HepG2 (cell line): ENCODE measurements at regions not wholly inside any gene's neighbourhood (a gene's known extent, or its start where the extent isn't known, plus 50 kb on each side); places are given as distances from the start of the nearest gene placed in this dataset.

Experiments used
- ATAC-seq: fragments of 200-7000 bp; cut with Tn5 transposase; 3 replicates; pipeline ENCODE4 v1.9.1; 2020; ENCODE audit warnings: mild to moderate bottlenecking, moderate library complexity
- BruUV-seq: library from RNA; stranded (reverse); fragments of 400-500 nt; replicated peaks from 2 replicates; lab custom pipeline; 2021; lab: Mats Ljungman, UMichigan
- CTCF ChIA-PET: fragments of 300-600 bp; formaldehyde crosslinking; extraction: SDS; loops from one replicate; lab custom pipeline; 2021; ENCODE audit warnings: low total read pairs, inconsistent platforms, low intra/inter-chr PET ratio; lab: Yijun Ruan, JAX
- POLR2A ChIA-PET: fragments of 350-600 bp; sonication (Branson Sonifier 250); formaldehyde crosslinking; loops from one replicate; lab custom pipeline; 2020; ENCODE audit warnings: antibody characterized with exemption, inconsistent platforms; lab: Yijun Ruan, JAX
- DNase-seq: peaks from one replicate; pipeline ENCODE4 v3.0.0-alpha.2; 2015; ENCODE audit warnings: low spot score
- FAIRE-seq: peaks from 3 replicates; lab custom pipeline; 2011; peaks lifted over from hg19 to GRCh38; lab: Jason Lieb, UNC
- H2AFZ ChIP-seq: one replicate; pipeline ENCODE4 v1.6.1; 2011; ENCODE audit warnings: low read length, inconsistent platforms
- H3K27ac ChIP-seq: fragments of 300-600 bp; 3 replicates; pipeline ENCODE4 v1.8.0; 2011; ENCODE audit warnings: mixed run types, mild to moderate bottlenecking, mixed read lengths, low read length, inconsistent platforms; ENCODE audit not compliant: insufficient read depth; ENCODE audit errors: extremely low read length
- H3K27me3 ChIP-seq, 2 experiments: fragments of 200-600 bp in 1 of 2; 2 replicates in 1 of 2; 3 replicates in 1 of 2; pipeline versions ENCODE4 v1.6.0 to v1.8.0; 2011; ENCODE audit warnings: low read length in 2 of 2, mild to moderate bottlenecking in 2 of 2, moderate library complexity in 2 of 2, inconsistent platforms in 1 of 2; ENCODE audit not compliant: insufficient read depth in 2 of 2, control insufficient read depth in 1 of 2
- H3K36me3 ChIP-seq, 2 experiments: fragments of 200-600 bp in 1 of 2; replicated peaks in 1 of 2; 2 replicates in 1 of 2; 3 replicates in 1 of 2; pipeline versions ENCODE4 v1.5.1 to v1.8.0; 2011; ENCODE audit warnings: low read length in 2 of 2, inconsistent platforms in 1 of 2; ENCODE audit not compliant: insufficient read depth in 2 of 2, control insufficient read depth in 1 of 2
- H3K4me1 ChIP-seq: 2 replicates; pipeline ENCODE4 v1.5.1; 2012; ENCODE audit warnings: low read length, inconsistent platforms; ENCODE audit not compliant: insufficient read depth
- H3K4me2 ChIP-seq: 2 replicates; pipeline ENCODE4 v1.6.0; 2011; ENCODE audit warnings: low read depth, low read length, inconsistent platforms
- H3K4me3 ChIP-seq, 3 experiments: fragments of 200-600 bp in 1 of 3; sonication (generic), shearing (Covaris generic) in 1 of 3; replicated peaks in 1 of 3; 2 replicates each; pipeline ENCODE4 v1.5.1; 2011 to 2016; ENCODE audit warnings: low read length in 3 of 3, inconsistent platforms in 2 of 3, low read depth in 2 of 3, mild to moderate bottlenecking in 2 of 3, control low read depth in 1 of 3, mixed read lengths in 1 of 3; ENCODE audit not compliant: insufficient read depth in 1 of 3
- H3K79me2 ChIP-seq: one replicate; pipeline ENCODE4 v1.6.1; 2011; ENCODE audit warnings: low read length, inconsistent platforms; ENCODE audit not compliant: insufficient read depth
- H3K9ac ChIP-seq: 2 replicates; pipeline ENCODE4 v1.6.0; 2011; ENCODE audit warnings: mild to moderate bottlenecking, low read depth, low read length, inconsistent platforms; ENCODE audit not compliant: insufficient read depth
- H3K9me3 ChIP-seq: 2 replicates; pipeline ENCODE4 v1.5.1; 2012; ENCODE audit warnings: mild to moderate bottlenecking, low read length
- H4K20me1 ChIP-seq: 2 replicates; pipeline ENCODE4 v1.6.0; 2011; ENCODE audit warnings: inconsistent platforms, mild to moderate bottlenecking, low read length, moderate library complexity; ENCODE audit not compliant: insufficient read depth
- ESRRA ChIP-seq: sonication (generic); formaldehyde crosslinking; IDR thresholded peaks from 2 replicates; pipeline ENCODE4 v1.5.1; 2020; ENCODE audit warnings: mild to moderate bottlenecking, low read depth, missing genetic modification reagents
- HNRNPL ChIP-seq: fragments of 200-400 bp; formaldehyde crosslinking; IDR thresholded peaks from 2 replicates; pipeline ENCODE4 v1.6.1; 2017; ENCODE audit warnings: mild to moderate bottlenecking, low read depth, low read length
- NR2C2 ChIP-seq: sonication (generic); formaldehyde crosslinking; IDR thresholded peaks from 2 replicates; pipeline ENCODE4 v1.4.0; 2020; ENCODE audit warnings: missing genetic modification reagents, mild to moderate bottlenecking, moderate library complexity, borderline replicate concordance
- SETDB1 ChIP-seq: sonication (generic); formaldehyde crosslinking; IDR thresholded peaks from 2 replicates; pipeline ENCODE4 v1.5.1; 2020; ENCODE audit warnings: missing genetic modification reagents, mild to moderate bottlenecking, borderline replicate concordance
- SIN3A ChIP-seq: IDR thresholded peaks from 2 replicates; pipeline ENCODE4 v1.6.1; 2011; ENCODE audit warnings: low read depth, mild to moderate bottlenecking, control low read depth, low read length, borderline replicate concordance
- SNAI1 ChIP-seq: sonication (generic); formaldehyde crosslinking; IDR thresholded peaks from 2 replicates; pipeline ENCODE4 v1.5.0; 2020; ENCODE audit warnings: mild to moderate bottlenecking, missing genetic modification reagents, borderline replicate concordance
- SOX6 ChIP-seq, 2 experiments: fragments of 450-650 bp in 1 of 2; sonication (generic) in 1 of 2; formaldehyde crosslinking in 1 of 2; IDR thresholded peaks; 2 replicates each; pipeline versions ENCODE4 v1.4.0 to v1.6.1; 2017 to 2020; ENCODE audit warnings: antibody characterized with exemption in 1 of 2, mild to moderate bottlenecking in 1 of 2, missing genetic modification reagents in 1 of 2
- THYN1 ChIP-seq: sonication (generic); formaldehyde crosslinking; IDR thresholded peaks from 2 replicates; pipeline ENCODE4 v1.8.1; 2023; ENCODE audit warnings: low read depth, mild to moderate bottlenecking, moderate library complexity, missing genetic modification reagents, borderline replicate concordance
- ZBTB44 ChIP-seq: sonication (generic); formaldehyde crosslinking; IDR thresholded peaks from 2 replicates; pipeline ENCODE4 v1.4.0; 2020; ENCODE audit warnings: missing genetic modification reagents
- ZNF124 ChIP-seq: sonication (generic); formaldehyde crosslinking; IDR thresholded peaks from 2 replicates; pipeline ENCODE4 v1.4.0; 2020; ENCODE audit warnings: missing genetic modification reagents
- ZNF275 ChIP-seq: sonication (generic); formaldehyde crosslinking; IDR thresholded peaks from 2 replicates; pipeline ENCODE4 v1.8.0; 2022; ENCODE audit warnings: missing genetic modification reagents, mild to moderate bottlenecking, inconsistent platforms, borderline replicate concordance
- ZNF34 ChIP-seq: sonication (generic); formaldehyde crosslinking; IDR thresholded peaks from 2 replicates; pipeline ENCODE4 v1.4.0; 2020; ENCODE audit warnings: mild to moderate bottlenecking, missing genetic modification reagents, borderline replicate concordance
- ZNF441 ChIP-seq: sonication (generic); formaldehyde crosslinking; IDR thresholded peaks from 2 replicates; pipeline ENCODE4 v1.7.0; 2021; ENCODE audit warnings: missing genetic modification reagents, borderline replicate concordance
- ZNF644 ChIP-seq: IDR thresholded peaks from 2 replicates; pipeline ENCODE4 v1.6.1; 2016; ENCODE audit warnings: low read depth
- ZNF678 ChIP-seq: sonication (generic); formaldehyde crosslinking; IDR thresholded peaks from 2 replicates; pipeline ENCODE4 v1.4.0; 2020; ENCODE audit warnings: mild to moderate bottlenecking, missing genetic modification reagents
- ZNF709 ChIP-seq: sonication (generic); formaldehyde crosslinking; IDR thresholded peaks from 2 replicates; pipeline ENCODE4 v1.5.0; 2020; ENCODE audit warnings: mild to moderate bottlenecking, missing genetic modification reagents
- ZNF740 ChIP-seq: sonication (generic); formaldehyde crosslinking; IDR thresholded peaks from 2 replicates; pipeline ENCODE4 v1.4.0; 2020; ENCODE audit warnings: missing genetic modification reagents
- ZXDC ChIP-seq: sonication (generic); formaldehyde crosslinking; IDR thresholded peaks from 2 replicates; pipeline ENCODE4 v1.5.0; 2020; ENCODE audit warnings: mild to moderate bottlenecking, missing genetic modification reagents
- WGBS: methylation state at CpG from one replicate; pipeline ENCODE4 v1.1.6; 2017; ENCODE audit warnings: low lambda C conversion rate; 5-methylcytosine and 5-hydroxymethylcytosine counted together
- in situ Hi-C: cut with HindIII; loops from 2 replicates; pipeline ENCODE4 v1.10.0; 2017; ENCODE audit warnings: low pct_unique_long_range_greater_than_20kb; ENCODE audit not compliant: extremely low pct_ligation_motif_present
- intact Hi-C: fragments of 100-400 bp; cut with micrococcal nuclease; formaldehyde crosslinking; loops from one replicate; pipeline ENCODE4 v1.10.0; 2022; ENCODE audit not compliant: unreplicated experiment

- TF ChIP-seq ZBTB44 (CRISPR knock-in tag): no peak
- no peak for TF ChIP-seq ZNF644
Measured at GRCh38 chr2:105615305-105615704, 129.4 kb upstream of the NCK2 start (continued).

GRCh38 chr2:105611811-105612424 lies 132.8 kb upstream of the NCK2 start:
- no peak for ATAC-seq
- peaks cover 0 to 12% of the 10 kb centered on the region in 2 experiments; a peak in 2 of 5 replicates for H3K27me3 ChIP-seq
- H3K9me3 ChIP-seq: no peaks in the 10 kb centered on the region
- H3K79me2 ChIP-seq: no peaks in the 10 kb centered on the region
- 24% methylated on average over 6 of the region's 6 CpGs for WGBS
- peak overlapping the region; percentile 58 for H3K4me2 ChIP-seq
- CTCF ChIA-PET: no interaction called here
- peak overlapping the region in 2 of 3 experiments; percentile 9 to 20; a peak in 2 of 6 replicates for H3K4me3 ChIP-seq
- no TSS peak for BruUV-seq
- FAIRE-seq: peak; percentile 47
- no peak overlapping the region for H3K9ac ChIP-seq
- in situ Hi-C loops: no loop called here
- no peaks in the 10 kb centered on the region for H4K20me1 ChIP-seq
- no peak overlapping the region for H3K27ac ChIP-seq
- intact Hi-C loops: no loop called here
- H3K4me1 ChIP-seq: peaks cover 33% of the 10 kb centered on the region
- no peak overlapping the region for H2AFZ ChIP-seq
- POLR2A ChIA-PET: no interaction called here
- no peaks in the 10 kb centered on the region for H3K36me3 ChIP-seq
- DNase-seq: peak; percentile 33
- TF ChIP-seq ZNF275 (CRISPR knock-in tag) (no peak), HNRNPL (no peak), ZXDC (no peak), SETDB1 (no peak), ZNF740 (CRISPR knock-in tag) (no peak), ZNF34 (no peak), SOX6 (IDR thresholded peaks at IDR 0.05) (no peak), SOX6 (CRISPR knock-in tag; IDR thresholded peaks at IDR 0.05) (no peak), ZNF441 (no peak), SIN3A (0 out of 2 replicates have a peak, but pooled peaks have one; percentile 22), SNAI1 (CRISPR knock-in tag) (no peak), ESRRA (CRISPR knock-in tag) (no peak), ZNF678 (CRISPR knock-in tag) (no peak), NR2C2 (CRISPR knock-in tag) (no peak), ZNF709 (CRISPR knock-in tag) (no peak), THYN1 (CRISPR knock-in tag) (no peak), ZNF124 (CRISPR knock-in tag) (no peak)
